NCI-H526 treated with DMSO at 0.1 percent for 48 hours (cell line): ENCODE measurements at regions not wholly inside any gene's neighbourhood (a gene's known extent, or its start where the extent isn't known, plus 50 kb on each side); places are given as distances from the start of the nearest gene placed in this dataset.
"Not testable (repeated sequence)": the region's sequence is repeated elsewhere in the genome, so short reads cannot be mapped to it uniquely, and the experiment has no call there.

ENCODE experiments used
- DNase-seq: peaks from one replicate; lab custom pipeline; 2025; lab: John Stamatoyannopoulos, UW

GRCh38 chrX:149420566-149420965, 84.5 kb downstream of the IDS start:
- not testable (repeated sequence) for DNase-seq

GRCh38 chrX:149398027-149398426, 107.1 kb downstream of the IDS start:
- DNase-seq: no peak

- DNase-seq: no peak
Observed at GRCh38 chrX:149392921-149393320, 112.2 kb downstream of the IDS start.

GRCh38 chrX:149383852-149384251, 121.3 kb downstream of the IDS start:
- no peak for DNase-seq

- DNase-seq: no peak
Observed at GRCh38 chrX:149374751-149375150, 130.4 kb downstream of the IDS start.

GRCh38 chrX:149372866-149373265, 132.2 kb downstream of the IDS start:
- no peak for DNase-seq

GRCh38 chrX:149371986-149372385, 133.1 kb downstream of the IDS start:
- DNase-seq: no peak

GRCh38 chrX:149370097-149370496, 135.0 kb downstream of the IDS start:
- no peak for DNase-seq

- no peak for DNase-seq
Observed at GRCh38 chrX:149365552-149365951, 139.6 kb downstream of the IDS start.

GRCh38 chrX:149365061-149365460, 140.0 kb downstream of the IDS start:
- no peak for DNase-seq

GRCh38 chrX:149363965-149364364, 141.1 kb downstream of the IDS start:
- DNase-seq: no peak

GRCh38 chrX:149346306-149346705, 158.8 kb downstream of the IDS start:
- DNase-seq: no peak

GRCh38 chrX:149322316-149322715, 182.8 kb downstream of the IDS start:
- no peak for DNase-seq

- no peak for DNase-seq
Observed at GRCh38 chrX:149313871-149314371, 191.2 kb downstream of the IDS start.

GRCh38 chrX:149312988-149313387, 192.1 kb downstream of the IDS start:
- no peak for DNase-seq

GRCh38 chrX:149312097-149312496, 193.0 kb downstream of the IDS start:
- DNase-seq: no peak

GRCh38 chrX:149302705-149303104, 202.4 kb downstream of the IDS start:
- no peak for DNase-seq

- no peak for DNase-seq
Observed at GRCh38 chrX:149298111-149298510, 207.0 kb downstream of the IDS start.

- no peak for DNase-seq
Observed at GRCh38 chrX:149296092-149296491, 209.0 kb downstream of the IDS start.

GRCh38 chrX:149286940-149287349, 218.2 kb downstream of the IDS start:
- peak; percentile 29 for DNase-seq

- DNase-seq: no peak
Observed at GRCh38 chrX:149284616-149285015, 220.5 kb downstream of the IDS start.

- no peak for DNase-seq
Observed at GRCh38 chrX:149283853-149284252, 221.3 kb downstream of the IDS start.

GRCh38 chrX:149282909-149283308, 222.2 kb downstream of the IDS start:
- DNase-seq: no peak

- DNase-seq: no peak
Observed at GRCh38 chrX:149280011-149280410, 225.1 kb downstream of the IDS start.

GRCh38 chrX:149275836-149276235, 229.3 kb downstream of the IDS start:
- DNase-seq: no peak
